Neural cell (in vitro differentiated cells): ENCODE measurements at regions not wholly inside any gene's neighbourhood (a gene's known extent, or its start where the extent isn't known, plus 50 kb on each side); places are given as distances from the start of the nearest gene placed in this dataset.

Source experiments
- CTCF ChIP-seq: fragments of 450-650 bp; IDR thresholded peaks from 2 replicates; pipeline ENCODE4 v1.5.1; 2014; ENCODE audit warnings: antibody characterized with exemption, mild to moderate bottlenecking, moderate library complexity; ENCODE audit not compliant: poor library complexity, severe bottlenecking
- EP300 ChIP-seq: fragments of 450-650 bp; conservative IDR thresholded peaks from 2 replicates; pipeline ENCODE4 v1.6.1; 2014; ENCODE audit warnings: antibody characterized with exemption, mild to moderate bottlenecking, moderate library complexity; ENCODE audit not compliant: poor library complexity, severe bottlenecking
- EZH2 ChIP-seq: fragments of 200-600, 300-800 bp; shearing (Covaris generic), sonication (generic); IDR thresholded peaks from 2 replicates; pipeline ENCODE4 v1.6.1; 2014; ENCODE audit warnings: antibody characterized with exemption, low read length, borderline replicate concordance, mild to moderate bottlenecking; ENCODE audit not compliant: insufficient read depth, poor library complexity, severe bottlenecking
- MXI1 ChIP-seq: fragments of 450-650 bp; conservative IDR thresholded peaks from 2 replicates; pipeline ENCODE4 v1.6.1; 2014; ENCODE audit warnings: antibody characterized with exemption, mild to moderate bottlenecking; ENCODE audit not compliant: poor library complexity, severe bottlenecking
- POLR2AphosphoS5 ChIP-seq: IDR thresholded peaks from 2 replicates; pipeline ENCODE4 v1.6.1; 2012
- RAD21 ChIP-seq: fragments of 450-650 bp; conservative IDR thresholded peaks from 2 replicates; pipeline ENCODE4 v1.6.1; 2014; ENCODE audit warnings: antibody characterized with exemption, mild to moderate bottlenecking, moderate library complexity
- REST ChIP-seq: IDR thresholded peaks from 2 replicates; pipeline ENCODE4 v1.6.1; 2012; ENCODE audit warnings: borderline replicate concordance
- SMC3 ChIP-seq: fragments of 450-650 bp; conservative IDR thresholded peaks from 2 replicates; pipeline ENCODE4 v1.6.1; 2014; ENCODE audit warnings: antibody characterized with exemption, mild to moderate bottlenecking, moderate library complexity; ENCODE audit not compliant: poor library complexity

- TF ChIP-seq EP300 (no peak), CTCF (no peak), MXI1 (no peak), EZH2 (no peak), REST (no peak), POLR2AphosphoS5 (no peak), SMC3 (no peak), RAD21 (no peak)
Measured at GRCh38 chr10:61280303-61280702, 172.9 kb downstream of the TMEM26 start.
